CD8-positive, alpha-beta memory T cell (primary cell): ENCODE measurements at regions not wholly inside any gene's neighbourhood (a gene's known extent, or its start where the extent isn't known, plus 50 kb on each side); places are given as distances from the start of the nearest gene placed in this dataset.

Experiments used
- CTCF ChIA-PET: fragments of 350-600 bp; sonication (Branson Sonifier 250); formaldehyde crosslinking; loops from one replicate; lab custom pipeline; 2021; ENCODE audit warnings: antibody characterized with exemption; lab: Charles Lee
- POLR2A ChIA-PET: fragments of 350-600 bp; sonication (Branson Sonifier 250); formaldehyde crosslinking; loops from one replicate; lab custom pipeline; 2021; ENCODE audit warnings: antibody characterized with exemption; lab: Charles Lee
- DNase-seq, 5 donors: peaks; one replicate each; pipeline versions ENCODE4 v3.0.0 to v3.0.0-alpha.2; 2020 to 2022; ENCODE audit warnings: mixed read lengths in 1 of 5
- H3K27ac ChIP-seq: one replicate; pipeline ENCODE4 v1.7.0; 2013; ENCODE audit warnings: low read depth, mild to moderate bottlenecking, low read length, moderate library complexity
- H3K27me3 ChIP-seq: 2 replicates; pipeline ENCODE4 v1.7.0; 2013; ENCODE audit warnings: low read length, mild to moderate bottlenecking; ENCODE audit not compliant: insufficient read depth, poor library complexity, severe bottlenecking
- H3K36me3 ChIP-seq: 2 replicates; pipeline ENCODE4 v1.7.0; 2013; ENCODE audit warnings: mild to moderate bottlenecking, low read length, moderate library complexity; ENCODE audit not compliant: insufficient read depth
- H3K4me1 ChIP-seq: 2 replicates; pipeline ENCODE4 v1.7.0; 2013; ENCODE audit warnings: mild to moderate bottlenecking, low read length, moderate library complexity; ENCODE audit not compliant: insufficient read depth
- H3K4me3 ChIP-seq: 2 replicates; pipeline ENCODE4 v1.7.0; 2013; ENCODE audit warnings: mild to moderate bottlenecking, low read length
- H3K9me3 ChIP-seq: 2 replicates; pipeline ENCODE4 v1.7.0; 2013; ENCODE audit warnings: mild to moderate bottlenecking, low read length
- H3K27ac Mint-ChIP-seq, 8 donors: one replicate each; pipeline ENCODE4 v1.8.0; 2020 to 2021; ENCODE audit warnings: mixed read lengths in 8 of 8, mild to moderate bottlenecking in 6 of 8, inconsistent platforms in 3 of 8, moderate library complexity in 3 of 8
- H3K27me3 Mint-ChIP-seq, 2 donors: one replicate each; pipeline ENCODE4 v1.8.0; 2020 to 2021; ENCODE audit warnings: mixed read lengths in 2 of 2, mild to moderate bottlenecking in 1 of 2, moderate library complexity in 1 of 2
- H3K36me3 Mint-ChIP-seq, 3 donors: one replicate each; pipeline ENCODE4 v1.8.0; 2020 to 2021; ENCODE audit warnings: mixed read lengths in 3 of 3, inconsistent platforms in 1 of 3, mild to moderate bottlenecking in 1 of 3
- H3K4me1 Mint-ChIP-seq, 3 donors: one replicate each; pipeline ENCODE4 v1.8.0; 2020 to 2021; ENCODE audit warnings: mixed read lengths in 3 of 3, inconsistent platforms in 1 of 3, mild to moderate bottlenecking in 1 of 3
- H3K4me3 Mint-ChIP-seq, 7 donors: one replicate each; pipeline ENCODE4 v1.8.0; 2020 to 2021; ENCODE audit warnings: mixed read lengths in 7 of 7, mild to moderate bottlenecking in 6 of 7, moderate library complexity in 4 of 7, inconsistent platforms in 2 of 7
- H3K9me3 Mint-ChIP-seq, 5 donors: one replicate each; pipeline ENCODE4 v1.8.0; 2020 to 2022; ENCODE audit warnings: mixed read lengths in 5 of 5, mild to moderate bottlenecking in 3 of 5, moderate library complexity in 2 of 5, inconsistent platforms in 1 of 5

- ChIA-PET POLR2A (no interaction called here), CTCF (no interaction called here)
- Mint-ChIP-seq H3K4me3 (no peak overlapping the region), H3K27ac (no peak overlapping the region), H3K27me3 (no peaks in the 10 kb centered on the region), H3K36me3 (no peaks in the 10 kb centered on the region), H3K4me1 (no peaks in the 10 kb centered on the region), H3K9me3 (peaks cover 0 to 8% (median 0%) of the 10 kb centered on the region in 5 donors)
- H3K4me3 ChIP-seq: no peak overlapping the region
- no peaks in the 10 kb centered on the region for H3K27me3 ChIP-seq
- no peaks in the 10 kb centered on the region for H3K36me3 ChIP-seq
- no peak overlapping the region for H3K27ac ChIP-seq
- H3K4me1 ChIP-seq: no peaks in the 10 kb centered on the region
- DNase-seq: no peak
- no peaks in the 10 kb centered on the region for H3K9me3 ChIP-seq
Measured at GRCh38 chr12:13489246-13489645, 292.7 kb downstream of the EMP1 start.

GRCh38 chr12:13487326-13487725 is 290.8 kb downstream of the EMP1 start:
- H3K27me3 ChIP-seq: no peaks in the 10 kb centered on the region
- H3K4me1 ChIP-seq: no peaks in the 10 kb centered on the region
- Mint-ChIP-seq H3K36me3 (no peaks in the 10 kb centered on the region), H3K4me1 (no peaks in the 10 kb centered on the region), H3K4me3 (no peak overlapping the region), H3K27me3 (no peaks in the 10 kb centered on the region), H3K9me3 (peaks cover 0 to 6% (median 0%) of the 10 kb centered on the region in 5 donors), H3K27ac (no peak overlapping the region)
- no peak overlapping the region for H3K27ac ChIP-seq
- ChIA-PET CTCF (no interaction called here), POLR2A (no interaction called here)
- H3K9me3 ChIP-seq: no peaks in the 10 kb centered on the region
- DNase-seq: no peak
- no peak overlapping the region for H3K4me3 ChIP-seq
- H3K36me3 ChIP-seq: no peaks in the 10 kb centered on the region

- no peak overlapping the region for H3K27ac ChIP-seq
- H3K9me3 Mint-ChIP-seq: peaks cover 0 to 6% (median 0%) of the 10 kb centered on the region in 5 donors
- H3K4me3 Mint-ChIP-seq: no peak overlapping the region
Measured at GRCh38 chr12:13486794-13487193, 290.3 kb downstream of the EMP1 start.

GRCh38 chr12:13478650-13479181 is 282.2 kb downstream of the EMP1 start:
- CTCF ChIA-PET: no interaction called here
- Histone ChIP-seq H3K36me3 (no peaks in the 10 kb centered on the region), H3K27ac (no peak overlapping the region), H3K4me3 (no peak overlapping the region), H3K4me1 (no peaks in the 10 kb centered on the region), H3K9me3 (no peaks in the 10 kb centered on the region), H3K27me3 (no peaks in the 10 kb centered on the region)
- DNase-seq: no peak
- Mint-ChIP-seq H3K36me3 (no peaks in the 10 kb centered on the region), H3K9me3 (peaks cover 0 to 5% (median 0%) of the 10 kb centered on the region in 5 donors), H3K4me3 (no peak overlapping the region), H3K4me1 (no peaks in the 10 kb centered on the region), H3K27ac (no peak overlapping the region), H3K27me3 (peaks cover 6 to 8% of the 10 kb centered on the region in 2 donors)
- POLR2A ChIA-PET: no interaction called here

More at GRCh38 chr12:13486794-13487193, 290.3 kb downstream of the EMP1 start:
- POLR2A ChIA-PET: no interaction called here
- Histone ChIP-seq H3K4me3 (no peak overlapping the region), H3K36me3 (no peaks in the 10 kb centered on the region), H3K9me3 (no peaks in the 10 kb centered on the region), H3K27me3 (no peaks in the 10 kb centered on the region), H3K4me1 (no peaks in the 10 kb centered on the region)
- H3K27me3 Mint-ChIP-seq: no peaks in the 10 kb centered on the region
- H3K4me1 Mint-ChIP-seq: no peaks in the 10 kb centered on the region
- H3K36me3 Mint-ChIP-seq: no peaks in the 10 kb centered on the region
- no peak for DNase-seq
- H3K27ac Mint-ChIP-seq: no peak overlapping the region
- CTCF ChIA-PET: no interaction called here

GRCh38 chr12:13474381-13474780 is 277.9 kb downstream of the EMP1 start:
- Histone ChIP-seq H3K27me3 (no peaks in the 10 kb centered on the region), H3K4me3 (no peak overlapping the region), H3K27ac (no peak overlapping the region), H3K4me1 (no peaks in the 10 kb centered on the region), H3K9me3 (no peaks in the 10 kb centered on the region), H3K36me3 (no peaks in the 10 kb centered on the region)
- no peak overlapping the region for H3K27ac Mint-ChIP-seq
- H3K9me3 Mint-ChIP-seq: peaks cover 0 to 4% (median 0%) of the 10 kb centered on the region in 5 donors
- CTCF ChIA-PET: no interaction called here
- peaks cover 4 to 6% of the 10 kb centered on the region in 2 donors for H3K27me3 Mint-ChIP-seq
- H3K4me1 Mint-ChIP-seq: no peaks in the 10 kb centered on the region
- no peak for DNase-seq
- no peak overlapping the region for H3K4me3 Mint-ChIP-seq
- no peaks in the 10 kb centered on the region for H3K36me3 Mint-ChIP-seq
- POLR2A ChIA-PET: no interaction called here

- Histone ChIP-seq H3K4me3 (no peak overlapping the region), H3K9me3 (no peaks in the 10 kb centered on the region), H3K36me3 (no peaks in the 10 kb centered on the region), H3K4me1 (no peaks in the 10 kb centered on the region), H3K27ac (no peak overlapping the region), H3K27me3 (no peaks in the 10 kb centered on the region)
- H3K27ac Mint-ChIP-seq: no peak overlapping the region
- POLR2A ChIA-PET: no interaction called here
- peaks cover 6 to 11% of the 10 kb centered on the region in 2 donors for H3K27me3 Mint-ChIP-seq
- H3K9me3 Mint-ChIP-seq: peaks cover 0 to 4% (median 0%) of the 10 kb centered on the region in 5 donors
- H3K4me1 Mint-ChIP-seq: no peaks in the 10 kb centered on the region
- H3K4me3 Mint-ChIP-seq: no peak overlapping the region
- H3K36me3 Mint-ChIP-seq: no peaks in the 10 kb centered on the region
- DNase-seq: no peak
- CTCF ChIA-PET: no interaction called here
Measured at GRCh38 chr12:13472690-13473089, 276.2 kb downstream of the EMP1 start.

GRCh38 chr12:13471471-13471870 is 274.9 kb downstream of the EMP1 start:
- no peak overlapping the region for H3K4me3 Mint-ChIP-seq
- no peak overlapping the region for H3K27ac Mint-ChIP-seq
- H3K36me3 Mint-ChIP-seq: no peaks in the 10 kb centered on the region
- no peaks in the 10 kb centered on the region for H3K27me3 ChIP-seq
- H3K9me3 Mint-ChIP-seq: peaks cover 0 to 3% (median 0%) of the 10 kb centered on the region in 5 donors
- no peak for DNase-seq
- H3K4me1 ChIP-seq: no peaks in the 10 kb centered on the region
- H3K36me3 ChIP-seq: no peaks in the 10 kb centered on the region
- POLR2A ChIA-PET: no interaction called here
- no peak overlapping the region for H3K27ac ChIP-seq
- no peaks in the 10 kb centered on the region for H3K9me3 ChIP-seq
- H3K27me3 Mint-ChIP-seq: peaks cover 9 to 10% of the 10 kb centered on the region in 2 donors
- CTCF ChIA-PET: no interaction called here
- no peak overlapping the region for H3K4me3 ChIP-seq
- H3K4me1 Mint-ChIP-seq: no peaks in the 10 kb centered on the region

GRCh38 chr12:13465635-13466034 is 269.1 kb downstream of the EMP1 start:
- Mint-ChIP-seq H3K27me3 (peaks cover 6% of the 10 kb centered on the region in 2 donors), H3K27ac (no peak overlapping the region), H3K4me1 (no peaks in the 10 kb centered on the region), H3K36me3 (no peaks in the 10 kb centered on the region), H3K4me3 (no peak overlapping the region), H3K9me3 (no peaks in the 10 kb centered on the region)
- no peak overlapping the region for H3K4me3 ChIP-seq
- DNase-seq: no peak
- no peaks in the 10 kb centered on the region for H3K27me3 ChIP-seq
- H3K36me3 ChIP-seq: no peaks in the 10 kb centered on the region
- no peaks in the 10 kb centered on the region for H3K4me1 ChIP-seq
- CTCF ChIA-PET: no interaction called here
- H3K9me3 ChIP-seq: no peaks in the 10 kb centered on the region
- H3K27ac ChIP-seq: no peak overlapping the region
- POLR2A ChIA-PET: no interaction called here
